ENCODE measurements at regions not wholly inside any gene's neighbourhood (a gene's known extent, or its start where the extent isn't known, plus 50 kb on each side); places are given as distances from the start of the nearest gene placed in this dataset.

DNA sequence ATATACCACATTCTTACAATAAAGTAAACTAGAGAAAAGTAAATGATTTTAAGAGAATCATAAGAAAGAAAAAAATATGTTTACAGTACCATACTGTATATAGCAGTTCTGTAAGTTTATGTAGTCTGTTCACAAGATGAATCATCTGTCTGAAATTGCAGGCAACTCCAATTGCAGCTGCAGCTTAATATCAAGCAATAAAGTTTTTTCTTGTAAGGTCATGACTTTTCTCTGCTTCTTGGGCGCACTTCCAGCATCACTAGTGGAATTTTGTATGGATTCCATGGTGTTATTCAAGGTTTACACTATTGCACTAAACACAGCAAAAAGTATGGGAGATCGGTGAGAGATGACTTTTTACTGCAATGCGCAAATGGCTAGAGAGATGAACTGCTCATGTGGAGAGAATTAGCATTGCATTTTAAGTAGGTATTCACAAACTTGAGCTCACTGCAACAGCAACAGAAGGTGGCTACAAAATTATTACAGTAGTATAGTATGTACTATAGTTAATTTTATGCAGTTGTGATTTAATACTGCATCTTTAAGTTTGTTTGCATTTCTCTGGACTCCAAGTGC is 445.4 kb upstream of the OR4E1 start:
- TF ChIP-seq CTCF (IDR thresholded peaks at IDR 0.05) (no peak), POLR2AphosphoS5 (IDR thresholded peaks at IDR 0.05) (no peak)
